Fibroblast of lung (primary cell): ENCODE measurements at regions not wholly inside any gene's neighbourhood (a gene's known extent, or its start where the extent isn't known, plus 50 kb on each side); places are given as distances from the start of the nearest gene placed in this dataset.

ENCODE experiments used
- DNase-seq, 2 donors: peaks; one replicate each; pipeline versions ENCODE4 v3.0.0 to v3.0.0-alpha.2; 2010; ENCODE audit warnings: low read depth in 2 of 2
- H2AFZ ChIP-seq: 2 replicates; pipeline ENCODE4 v1.5.1; 2012; ENCODE audit warnings: low read length, control low read depth, inconsistent platforms
- H3K27ac ChIP-seq: 2 replicates; pipeline ENCODE4 v1.5.1; 2011; ENCODE audit warnings: low read length, control low read depth; ENCODE audit not compliant: insufficient read depth
- H3K27me3 ChIP-seq: 2 replicates; pipeline ENCODE4 v1.5.1; 2011; ENCODE audit warnings: mild to moderate bottlenecking, low read length; ENCODE audit not compliant: control insufficient read depth, insufficient read depth
- H3K36me3 ChIP-seq: 2 replicates; pipeline ENCODE4 v1.5.1; 2011; ENCODE audit warnings: low read length; ENCODE audit not compliant: control insufficient read depth, insufficient read depth
- H3K4me1 ChIP-seq: 2 replicates; pipeline ENCODE4 v1.5.1; 2011; ENCODE audit warnings: low read length; ENCODE audit not compliant: control insufficient read depth, insufficient read depth; ENCODE audit errors: extremely low read depth
- H3K4me2 ChIP-seq: 2 replicates; pipeline ENCODE4 v1.5.1; 2011; ENCODE audit warnings: low read length, control low read depth; ENCODE audit not compliant: insufficient read depth; ENCODE audit errors: extremely low read depth
- H3K4me3 ChIP-seq, 4 experiments: fragments of 200-600 bp in 1 of 4; sonication (generic) in 1 of 4; replicated peaks in 1 of 4; 2 replicates each; pipeline ENCODE4 v1.5.1; 2011 to 2016; ENCODE audit warnings: low read length in 4 of 4, low read depth in 3 of 4, mild to moderate bottlenecking in 3 of 4, control low read depth in 2 of 4, inconsistent platforms in 1 of 4, mixed read lengths in 1 of 4; ENCODE audit not compliant: insufficient read depth in 1 of 4; ENCODE audit errors: control extremely low read depth in 1 of 4
- H3K79me2 ChIP-seq: 2 replicates; pipeline ENCODE4 v1.5.1; 2012; ENCODE audit warnings: mild to moderate bottlenecking, low read length, inconsistent platforms; ENCODE audit not compliant: control insufficient read depth, insufficient read depth
- H3K9ac ChIP-seq: 2 replicates; pipeline ENCODE4 v1.5.1; 2011; ENCODE audit warnings: mild to moderate bottlenecking, low read length, control low read depth; ENCODE audit not compliant: insufficient read depth
- H3K9me3 ChIP-seq: 2 replicates; pipeline ENCODE4 v1.5.1; 2012; ENCODE audit warnings: low read depth, low read length; ENCODE audit not compliant: control insufficient read depth, insufficient read depth
- H4K20me1 ChIP-seq: 2 replicates; pipeline ENCODE4 v1.5.1; 2011; ENCODE audit warnings: low read length; ENCODE audit not compliant: control insufficient read depth, insufficient read depth; ENCODE audit errors: extremely low read depth
- CTCF ChIP-seq, 2 donors: IDR thresholded peaks in 1 of 2; conservative IDR thresholded peaks in 1 of 2; 1 replicate in 1 of 2; 2 replicates in 1 of 2; pipeline ENCODE4 v1.5.1; 2011 to 2012; ENCODE audit warnings: low read length in 2 of 2, control low read depth in 1 of 2, inconsistent platforms in 1 of 2, low read depth in 1 of 2, mild to moderate bottlenecking in 1 of 2
- EZH2 ChIP-seq: IDR thresholded peaks from 2 replicates; pipeline ENCODE4 v1.5.1; 2012; ENCODE audit warnings: low read length, control low read depth, mild to moderate bottlenecking; ENCODE audit errors: missing control alignments

GRCh38 chr6:156350337-156350736 lies 426.8 kb upstream of the ARID1B start:
- Histone ChIP-seq H3K4me3 (no peak overlapping the region), H3K9me3 (no peaks in the 10 kb centered on the region), H3K27me3 (no peaks in the 10 kb centered on the region), H3K27ac (no peak overlapping the region), H3K4me1 (no peaks in the 10 kb centered on the region), H3K4me2 (no peak overlapping the region), H4K20me1 (no peaks in the 10 kb centered on the region), H2AFZ (no peak overlapping the region), H3K9ac (no peak overlapping the region), H3K36me3 (no peaks in the 10 kb centered on the region), H3K79me2 (no peaks in the 10 kb centered on the region)
- TF ChIP-seq EZH2 (no peak), CTCF (conservative IDR thresholded peaks at IDR 0.05 in 1 of 2, IDR thresholded peaks at IDR 0.05 in 1 of 2; ENCODE audit: low read depth in 1 of 2, low read length in 2 of 2) (no peak)
- no peak for DNase-seq

GRCh38 chr6:156348849-156349248 lies 428.3 kb upstream of the ARID1B start:
- Histone ChIP-seq H3K9me3 (no peaks in the 10 kb centered on the region), H2AFZ (no peak overlapping the region), H4K20me1 (no peaks in the 10 kb centered on the region), H3K27ac (no peak overlapping the region), H3K9ac (no peak overlapping the region), H3K4me2 (no peak overlapping the region), H3K36me3 (no peaks in the 10 kb centered on the region), H3K4me3 (no peak overlapping the region), H3K4me1 (no peaks in the 10 kb centered on the region), H3K27me3 (no peaks in the 10 kb centered on the region), H3K79me2 (no peaks in the 10 kb centered on the region)
- DNase-seq: no peak
- TF ChIP-seq EZH2: no peak
- no peak for TF ChIP-seq CTCF (conservative IDR thresholded peaks at IDR 0.05 in 1 of 2, IDR thresholded peaks at IDR 0.05 in 1 of 2; ENCODE audit: low read depth in 1 of 2, low read length in 2 of 2)

GRCh38 chr6:156348424-156348823 lies 428.8 kb upstream of the ARID1B start:
- H3K79me2 ChIP-seq: no peaks in the 10 kb centered on the region
- H3K4me1 ChIP-seq: no peaks in the 10 kb centered on the region
- no peak overlapping the region for H3K4me3 ChIP-seq
- H3K9ac ChIP-seq: no peak overlapping the region
- TF ChIP-seq EZH2 (no peak), CTCF (conservative IDR thresholded peaks at IDR 0.05 in 1 of 2, IDR thresholded peaks at IDR 0.05 in 1 of 2; ENCODE audit: low read depth in 1 of 2, low read length in 2 of 2) (no peak)
- no peak overlapping the region for H2AFZ ChIP-seq
- no peaks in the 10 kb centered on the region for H3K27me3 ChIP-seq
- no peaks in the 10 kb centered on the region for H4K20me1 ChIP-seq
- H3K27ac ChIP-seq: no peak overlapping the region
- H3K4me2 ChIP-seq: no peak overlapping the region
- no peaks in the 10 kb centered on the region for H3K36me3 ChIP-seq
- peak in 1 of 2 donors; percentile 5 for DNase-seq
- H3K9me3 ChIP-seq: no peaks in the 10 kb centered on the region
